H1 (cell line): ENCODE measurements at regions not wholly inside any gene's neighbourhood (a gene's known extent, or its start where the extent isn't known, plus 50 kb on each side); places are given as distances from the start of the nearest gene placed in this dataset.

ENCODE experiments used
- CHD7 ChIP-seq: fragments of 300-600 bp; sonication (generic); IDR thresholded peaks from 2 replicates; pipeline ENCODE4 v1.7.1; 2012; ENCODE audit warnings: low read length, moderate library complexity, mild to moderate bottlenecking, inconsistent platforms; ENCODE audit not compliant: insufficient replicate concordance

GRCh38 chr19:28855216-28855615 is 357.7 kb downstream of the UQCRFS1 start (continued):
- no peak for TF ChIP-seq CHD7
- TF ChIP-seq, all 59 proteins: peak for 0
